Transverse colon (tissue), 4 donors: ENCODE measurements at regions not wholly inside any gene's neighbourhood (a gene's known extent, or its start where the extent isn't known, plus 50 kb on each side); places are given as distances from the start of the nearest gene placed in this dataset.

Source experiments
- DNase-seq: peaks from one replicate; pipeline ENCODE4 v3.0.0-alpha.2; 2019
- H3K27ac ChIP-seq, 4 donors: fragments of 200-600 bp; sonication (generic); 2 replicates each; pipeline ENCODE4 v1.5.1; 2016 to 2018; ENCODE audit warnings: inconsistent platforms in 4 of 4
- H3K27me3 ChIP-seq: fragments of 200-600 bp; sonication (generic); 2 replicates; pipeline ENCODE4 v1.5.1; 2017; ENCODE audit warnings: inconsistent platforms
- H3K36me3 ChIP-seq, 4 donors: fragments of 200-600 bp; sonication (generic); 2 replicates each; pipeline ENCODE4 v1.5.1; 2017 to 2019; ENCODE audit warnings: inconsistent platforms in 4 of 4
- H3K4me1 ChIP-seq, 4 donors: fragments of 200-600 bp; sonication (generic); 2 replicates each; pipeline ENCODE4 v1.5.1; 2017 to 2020; ENCODE audit warnings: inconsistent platforms in 4 of 4
- H3K4me3 ChIP-seq, 4 donors: fragments of 200-600 bp; sonication (generic); 1 replicate in 1 of 4; 2 replicates in 3 of 4; pipeline versions ENCODE4 v1.5.1 to v1.6.1; 2017 to 2019; ENCODE audit warnings: inconsistent platforms in 4 of 4
- H3K9me3 ChIP-seq, 2 donors: fragments of 200-600 bp; sonication (generic); 2 replicates each; pipeline ENCODE4 v1.5.1; 2017 to 2019; ENCODE audit warnings: inconsistent platforms in 2 of 2
- CTCF ChIP-seq, 5 experiments: fragments of 200-600 bp in 3 of 5; fragments of 450-650 bp in 2 of 5; sonication (generic) in 3 of 5; IDR thresholded peaks; 1 replicate in 2 of 5; 2 replicates in 3 of 5; pipeline ENCODE4 v1.5.1; 2016 to 2017; ENCODE audit warnings: antibody characterized with exemption in 5 of 5, inconsistent platforms in 3 of 5, mild to moderate bottlenecking in 2 of 5, moderate library complexity in 1 of 5
- EP300 ChIP-seq: sonication (generic); formaldehyde crosslinking; IDR thresholded peaks from one replicate; pipeline ENCODE4 v1.6.1; 2017; ENCODE audit warnings: antibody characterized with exemption, low read depth
- POLR2A ChIP-seq: fragments of 450-650 bp; IDR thresholded peaks from one replicate; pipeline ENCODE4 v1.6.1; 2016; ENCODE audit warnings: antibody characterized with exemption, mild to moderate bottlenecking, moderate library complexity
- POLR2AphosphoS5 ChIP-seq, 3 donors: sonication (generic); formaldehyde crosslinking; IDR thresholded peaks; one replicate each; pipeline ENCODE4 v1.6.1; 2016; ENCODE audit warnings: antibody characterized with exemption in 3 of 3
- WGBS, 2 donors: methylation state at CpG; one replicate each; pipeline ENCODE4 v1.1.5; 2018; ENCODE audit warnings: low coverage in 1 of 2; 5-methylcytosine and 5-hydroxymethylcytosine counted together
- in situ Hi-C, 4 donors: fragments of 200-750 bp; cut with MboI; loops; one replicate each; pipeline versions ENCODE4 v1.15.0 to v1.15.1; 2017; ENCODE audit warnings: low sequenced_read_pairs in 3 of 4, low pct_ligation_motif_present in 1 of 4, low pct_unique_long_range_greater_than_20kb in 1 of 4
- intact Hi-C: fragments of 100-400 bp; cut with DNase I; formaldehyde crosslinking; loops from one replicate; pipeline ENCODE4 v1.15.1; 2023; ENCODE audit warnings: low total_unique reads

- in situ Hi-C loops (no loop called here), intact Hi-C loops (no loop called here)
- 83 to 89% methylated on average over 4 of the region's 4 CpGs for WGBS, 2 donors
- no peak overlapping the region for H3K27ac ChIP-seq
- no peak overlapping the region for H3K4me3 ChIP-seq
- no peaks in the 10 kb centered on the region for H3K36me3 ChIP-seq
- DNase-seq = no peak
- no peaks in the 10 kb centered on the region for H3K9me3 ChIP-seq
- TF ChIP-seq EP300 = no peak
- no peak for TF ChIP-seq POLR2A
- TF ChIP-seq POLR2AphosphoS5 (IDR thresholded peaks at IDR 0.05) = no peak
- no peak for TF ChIP-seq CTCF (IDR thresholded peaks at IDR 0.05)
- no peaks in the 10 kb centered on the region for H3K27me3 ChIP-seq
- H3K4me1 ChIP-seq = no peaks in the 10 kb centered on the region
Observed at GRCh38 chr19:8893419-8893818, 61.2 kb downstream of the MBD3L1 start.

GRCh38 chr19:8897106-8897505 lies 64.9 kb downstream of the MBD3L1 start:
- WGBS, 2 donors = 73 to 89% methylated on average over 2 to 5 of the region's 5 CpGs
- no peak for TF ChIP-seq EP300
- TF ChIP-seq CTCF (IDR thresholded peaks at IDR 0.05) = no peak
- TF ChIP-seq POLR2A = no peak
- no peak for TF ChIP-seq POLR2AphosphoS5 (IDR thresholded peaks at IDR 0.05)
- in situ Hi-C loops (no loop called here), intact Hi-C loops (no loop called here)
- no peak for DNase-seq
- no peak overlapping the region for H3K27ac ChIP-seq
- H3K4me1 ChIP-seq = no peaks in the 10 kb centered on the region
- H3K36me3 ChIP-seq = no peaks in the 10 kb centered on the region
- no peaks in the 10 kb centered on the region for H3K9me3 ChIP-seq
- H3K27me3 ChIP-seq = no peaks in the 10 kb centered on the region
- no peak overlapping the region for H3K4me3 ChIP-seq

- no peak for TF ChIP-seq EP300
- TF ChIP-seq POLR2AphosphoS5 (IDR thresholded peaks at IDR 0.05) = no peak
- no peak for TF ChIP-seq CTCF (IDR thresholded peaks at IDR 0.05)
- no peak for TF ChIP-seq POLR2A
- Histone ChIP-seq H3K36me3 (no peaks in the 10 kb centered on the region), H3K27ac (no peak overlapping the region), H3K4me1 (no peaks in the 10 kb centered on the region), H3K9me3 (no peaks in the 10 kb centered on the region), H3K4me3 (no peak overlapping the region), H3K27me3 (no peaks in the 10 kb centered on the region)
- intact Hi-C loops (no loop called here), in situ Hi-C loops (no loop called here)
- WGBS, 2 donors = 88 to 94% methylated on average over 2 of the region's 2 CpGs
- no peak for DNase-seq
Observed at GRCh38 chr19:8899356-8899755, 67.2 kb downstream of the MBD3L1 start.

- H3K36me3 ChIP-seq = no peaks in the 10 kb centered on the region
- no peak overlapping the region for H3K4me3 ChIP-seq
- H3K27me3 ChIP-seq = no peaks in the 10 kb centered on the region
- no peak for DNase-seq
- H3K9me3 ChIP-seq = no peaks in the 10 kb centered on the region
- in situ Hi-C loops (no loop called here), intact Hi-C loops (no loop called here)
- no peaks in the 10 kb centered on the region for H3K4me1 ChIP-seq
- WGBS, 2 donors = 88 to 100% methylated on average over 1 to 4 of the region's 4 CpGs
- H3K27ac ChIP-seq = no peak overlapping the region
- TF ChIP-seq CTCF (IDR thresholded peaks at IDR 0.05) (no peak), EP300 (no peak), POLR2AphosphoS5 (IDR thresholded peaks at IDR 0.05) (no peak), POLR2A (no peak)
Observed at GRCh38 chr19:8900421-8900820, 68.2 kb downstream of the MBD3L1 start.
